GM18519 (cell line): ENCODE measurements at regions not wholly inside any gene's neighbourhood (a gene's known extent, or its start where the extent isn't known, plus 50 kb on each side); places are given as distances from the start of the nearest gene placed in this dataset.

Experiments used
- ATAC-seq: cut with Tn5 transposase; IDR thresholded peaks from one replicate; pipeline ENCODE4 v1.9.1; 2021; ENCODE audit warnings: mild to moderate bottlenecking, moderate library complexity; ENCODE audit not compliant: unreplicated experiment, low FRiP score

GRCh38 chr6:105641504-105641903, 238.6 kb upstream of the PREP start:
- ATAC-seq: no peak

GRCh38 chr6:105639124-105639523, 236.2 kb upstream of the PREP start:
- ATAC-seq: no peak

GRCh38 chr6:105633814-105634213, 230.9 kb upstream of the PREP start:
- ATAC-seq: no peak

GRCh38 chr6:105628156-105628860, 225.4 kb upstream of the PREP start:
- no peak for ATAC-seq

GRCh38 chr6:105626295-105627158, 223.6 kb upstream of the PREP start:
- ATAC-seq: no peak

GRCh38 chr6:105624021-105624420, 221.1 kb upstream of the PREP start:
- no peak for ATAC-seq

- no peak for ATAC-seq
These were observed 219.3 kb upstream of the PREP start for GRCh38 chr6:105622226-105622625.

GRCh38 chr6:105621564-105622175, 218.8 kb upstream of the PREP start:
- no peak for ATAC-seq

GRCh38 chr6:105620878-105621277, 218.0 kb upstream of the PREP start:
- ATAC-seq: no peak

GRCh38 chr6:105619971-105620741, 217.3 kb upstream of the PREP start:
- ATAC-seq: no peak

- no peak for ATAC-seq
These were observed 215.4 kb upstream of the PREP start for GRCh38 chr6:105618247-105618646.

GRCh38 chr6:105616521-105616920, 213.6 kb upstream of the PREP start:
- ATAC-seq: no peak

- ATAC-seq: no peak
These were observed 208.7 kb upstream of the PREP start for GRCh38 chr6:105611606-105612005.

GRCh38 chr6:105609375-105609991, 206.6 kb upstream of the PREP start:
- ATAC-seq: no peak

GRCh38 chr6:105608711-105609374, 206.0 kb upstream of the PREP start:
- ATAC-seq: no peak

- ATAC-seq: no peak
These were observed 205.0 kb upstream of the PREP start for GRCh38 chr6:105607636-105608621.

- no peak for ATAC-seq
These were observed 204.1 kb upstream of the PREP start for GRCh38 chr6:105606831-105607463.

GRCh38 chr6:105604587-105604884, 201.7 kb upstream of the PREP start:
- no peak for ATAC-seq
